NB4 (cell line): ENCODE measurements at regions not wholly inside any gene's neighbourhood (a gene's known extent, or its start where the extent isn't known, plus 50 kb on each side); places are given as distances from the start of the nearest gene placed in this dataset.

Experiments used
- CTCF ChIP-seq: IDR thresholded peaks from one replicate; pipeline ENCODE4 v1.5.1; 2012; ENCODE audit warnings: low read depth, low read length
- MAX ChIP-seq: IDR thresholded peaks from 2 replicates; pipeline ENCODE4 v1.6.1; 2011; ENCODE audit warnings: low read depth, low read length
- MYC ChIP-seq: IDR thresholded peaks from 2 replicates; pipeline ENCODE4 v1.6.1; 2011; ENCODE audit warnings: low read depth, low read length
- POLR2A ChIP-seq: IDR thresholded peaks from 2 replicates; pipeline ENCODE4 v1.6.1; 2011; ENCODE audit warnings: mild to moderate bottlenecking; ENCODE audit not compliant: insufficient read length; ENCODE audit errors: extremely low read depth

GRCh38 chr11:28913883-28914282 lies 805.7 kb downstream of the METTL15 start:
- TF ChIP-seq CTCF, result no peak
- TF ChIP-seq POLR2A, result no peak
- TF ChIP-seq MAX, result no peak
- no peak for TF ChIP-seq MYC
